MM.1S (cell line): ENCODE measurements at regions not wholly inside any gene's neighbourhood (a gene's known extent, or its start where the extent isn't known, plus 50 kb on each side); places are given as distances from the start of the nearest gene placed in this dataset.

Source experiments
- EZH2 ChIP-seq: fragments of 300-600 bp; sonication (generic); optimal IDR thresholded peaks from 2 replicates; pipeline ENCODE3; 2017; ENCODE audit warnings: low read depth, mild to moderate bottlenecking, antibody characterized with exemption, low read length, mixed read lengths
- EZH2phosphoT487 ChIP-seq: fragments of 300-600 bp; sonication (generic); IDR thresholded peaks from 2 replicates; pipeline ENCODE4 v1.6.1; 2018; ENCODE audit warnings: antibody characterized with exemption, low read length
- TF ChIP-seq, protein P1 (sequence below): fragments of 300-600 bp; sonication (generic); IDR thresholded peaks from 2 replicates; pipeline ENCODE4 v1.5.1; 2016; ENCODE audit warnings: antibody characterized with exemption, low read length, mixed read lengths

- TF ChIP-seq, protein P1, sequence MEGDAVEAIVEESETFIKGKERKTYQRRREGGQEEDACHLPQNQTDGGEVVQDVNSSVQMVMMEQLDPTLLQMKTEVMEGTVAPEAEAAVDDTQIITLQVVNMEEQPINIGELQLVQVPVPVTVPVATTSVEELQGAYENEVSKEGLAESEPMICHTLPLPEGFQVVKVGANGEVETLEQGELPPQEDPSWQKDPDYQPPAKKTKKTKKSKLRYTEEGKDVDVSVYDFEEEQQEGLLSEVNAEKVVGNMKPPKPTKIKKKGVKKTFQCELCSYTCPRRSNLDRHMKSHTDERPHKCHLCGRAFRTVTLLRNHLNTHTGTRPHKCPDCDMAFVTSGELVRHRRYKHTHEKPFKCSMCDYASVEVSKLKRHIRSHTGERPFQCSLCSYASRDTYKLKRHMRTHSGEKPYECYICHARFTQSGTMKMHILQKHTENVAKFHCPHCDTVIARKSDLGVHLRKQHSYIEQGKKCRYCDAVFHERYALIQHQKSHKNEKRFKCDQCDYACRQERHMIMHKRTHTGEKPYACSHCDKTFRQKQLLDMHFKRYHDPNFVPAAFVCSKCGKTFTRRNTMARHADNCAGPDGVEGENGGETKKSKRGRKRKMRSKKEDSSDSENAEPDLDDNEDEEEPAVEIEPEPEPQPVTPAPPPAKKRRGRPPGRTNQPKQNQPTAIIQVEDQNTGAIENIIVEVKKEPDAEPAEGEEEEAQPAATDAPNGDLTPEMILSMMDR, result no peak
- TF ChIP-seq EZH2 (no peak), EZH2phosphoT487 (no peak)
Measured at GRCh38 chr2:120901201-120901600, 165.5 kb downstream of the GLI2 start.
